Omental fat pad (tissue), 3 donors: ENCODE measurements at regions not wholly inside any gene's neighbourhood (a gene's known extent, or its start where the extent isn't known, plus 50 kb on each side); places are given as distances from the start of the nearest gene placed in this dataset.

ENCODE experiments used
- ATAC-seq: fragments of 150-250 bp; one replicate; pipeline ENCODE4 v1.9.1; 2016; ENCODE audit warnings: mild to moderate bottlenecking, moderate library complexity; ENCODE audit not compliant: low FRiP score
- DNase-seq: peaks from one replicate; pipeline ENCODE4 v3.0.0-alpha.2; 2019; ENCODE audit warnings: low spot score
- TF ChIP-seq, protein P1 (sequence below), 3 donors: fragments of 450-650 bp; IDR thresholded peaks; one replicate each; pipeline ENCODE4 v1.5.1; 2016 to 2017; ENCODE audit warnings: antibody characterized with exemption in 3 of 3, mild to moderate bottlenecking in 3 of 3, moderate library complexity in 2 of 3

GRCh38 chr6:44671333-44671732 lies 283.8 kb downstream of the CDC5L start:
- DNase-seq = no peak
- TF ChIP-seq, protein P1, sequence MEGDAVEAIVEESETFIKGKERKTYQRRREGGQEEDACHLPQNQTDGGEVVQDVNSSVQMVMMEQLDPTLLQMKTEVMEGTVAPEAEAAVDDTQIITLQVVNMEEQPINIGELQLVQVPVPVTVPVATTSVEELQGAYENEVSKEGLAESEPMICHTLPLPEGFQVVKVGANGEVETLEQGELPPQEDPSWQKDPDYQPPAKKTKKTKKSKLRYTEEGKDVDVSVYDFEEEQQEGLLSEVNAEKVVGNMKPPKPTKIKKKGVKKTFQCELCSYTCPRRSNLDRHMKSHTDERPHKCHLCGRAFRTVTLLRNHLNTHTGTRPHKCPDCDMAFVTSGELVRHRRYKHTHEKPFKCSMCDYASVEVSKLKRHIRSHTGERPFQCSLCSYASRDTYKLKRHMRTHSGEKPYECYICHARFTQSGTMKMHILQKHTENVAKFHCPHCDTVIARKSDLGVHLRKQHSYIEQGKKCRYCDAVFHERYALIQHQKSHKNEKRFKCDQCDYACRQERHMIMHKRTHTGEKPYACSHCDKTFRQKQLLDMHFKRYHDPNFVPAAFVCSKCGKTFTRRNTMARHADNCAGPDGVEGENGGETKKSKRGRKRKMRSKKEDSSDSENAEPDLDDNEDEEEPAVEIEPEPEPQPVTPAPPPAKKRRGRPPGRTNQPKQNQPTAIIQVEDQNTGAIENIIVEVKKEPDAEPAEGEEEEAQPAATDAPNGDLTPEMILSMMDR (IDR thresholded peaks at IDR 0.05) = no peak
- no peak for ATAC-seq

- DNase-seq = no peak
- TF ChIP-seq, protein P1 (IDR thresholded peaks at IDR 0.05) = no peak
- ATAC-seq = no peak
Observed at GRCh38 chr6:44672086-44672485, 284.6 kb downstream of the CDC5L start.

DNA sequence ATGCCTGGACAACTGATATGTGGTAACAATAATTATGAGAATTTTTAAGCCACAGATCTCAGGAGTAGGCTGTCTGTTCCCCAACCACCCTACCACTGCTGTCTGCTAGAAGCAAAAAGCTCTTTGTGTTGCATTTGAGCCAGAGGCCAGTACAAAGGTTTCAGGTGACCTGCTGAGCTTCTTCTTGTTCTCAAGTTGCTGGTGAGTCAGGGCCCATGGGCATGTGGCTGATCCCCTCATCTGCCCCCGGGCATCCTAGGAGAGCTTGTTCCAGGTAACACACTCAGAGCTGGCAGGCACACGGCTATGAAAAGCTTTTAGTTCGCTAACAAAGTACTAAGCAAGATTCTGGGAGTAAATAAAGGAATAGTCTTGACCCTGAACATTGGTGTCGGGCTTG lies 285.3 kb downstream of the CDC5L start:
- DNase-seq (no peak), ATAC-seq (no peak)
- TF ChIP-seq, protein P1 (IDR thresholded peaks at IDR 0.05) = no peak

- TF ChIP-seq, protein P1 (IDR thresholded peaks at IDR 0.05) = no peak
- DNase-seq = no peak
- ATAC-seq = no peak
Observed at GRCh38 chr6:44674226-44675155, 287.0 kb downstream of the CDC5L start.

- DNase-seq (no peak), ATAC-seq (no peak)
- TF ChIP-seq, protein P1 (IDR thresholded peaks at IDR 0.05) = no peak
Observed at GRCh38 chr6:44675449-44675848, 287.9 kb downstream of the CDC5L start.

DNA sequence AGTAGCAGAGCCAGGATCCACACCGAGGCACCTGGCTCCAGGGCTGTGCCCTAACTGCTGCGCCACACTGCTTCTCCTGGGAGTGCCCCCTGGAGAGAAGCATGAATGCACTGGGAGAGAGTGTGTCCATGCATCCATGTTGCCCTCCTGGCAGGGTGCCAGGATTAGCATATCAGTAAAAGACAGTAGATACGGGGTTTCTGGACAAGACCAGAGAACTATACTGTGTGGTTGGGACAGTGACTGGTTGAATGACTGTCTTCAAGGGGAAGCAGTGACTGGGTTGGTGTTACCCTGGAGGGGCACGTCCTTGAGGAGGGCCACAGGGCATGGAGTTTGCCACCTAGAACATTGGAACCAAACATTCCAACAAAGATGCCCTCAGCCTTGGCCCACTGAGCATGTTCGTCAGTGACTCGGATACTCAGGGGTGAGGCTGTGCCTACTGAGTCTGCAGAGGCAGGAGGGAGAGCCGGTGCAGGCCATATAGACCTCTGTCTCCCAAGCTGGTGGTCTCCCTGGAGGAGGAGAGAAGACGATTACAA lies 288.8 kb downstream of the CDC5L start:
- ATAC-seq (no peak), DNase-seq (no peak)
- TF ChIP-seq, protein P1 (IDR thresholded peaks at IDR 0.05) = no peak
